ENCODE measurements at regions not wholly inside any gene's neighbourhood (a gene's known extent, or its start where the extent isn't known, plus 50 kb on each side); places are given as distances from the start of the nearest gene placed in this dataset.

DNA sequence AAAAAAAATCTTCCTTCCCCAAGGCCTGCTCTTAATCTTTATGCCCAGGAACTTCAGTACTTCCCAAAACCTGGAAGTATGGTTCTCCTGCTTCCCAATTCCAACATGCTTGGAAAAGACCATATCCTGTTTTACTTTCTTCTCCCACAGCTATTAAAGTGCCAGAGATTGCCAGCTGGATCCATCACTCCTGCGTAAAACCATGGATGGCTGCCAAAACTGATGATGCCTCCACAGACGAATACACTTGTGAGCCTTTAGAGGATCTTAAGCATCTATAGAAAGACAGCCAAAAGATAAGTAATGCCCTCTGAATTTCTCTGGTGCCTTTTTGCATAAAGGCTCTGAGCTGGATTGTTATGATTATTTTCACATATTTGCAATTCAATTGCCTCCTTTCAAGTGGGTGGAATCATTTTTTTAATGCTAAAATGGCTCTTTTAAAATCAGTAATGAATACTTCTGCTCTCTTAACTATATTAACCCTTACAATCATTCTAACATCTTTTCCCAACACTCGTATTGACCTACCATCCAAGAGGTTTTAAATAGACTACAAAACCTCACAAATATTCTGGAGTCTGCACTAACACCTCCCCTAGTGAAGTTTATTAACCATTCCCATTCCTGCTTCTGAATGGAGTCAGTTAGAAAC lies 1807.8 kb downstream of the BRINP3 start:
- Histone ChIP-seq H3K36me3 (no peaks in the 10 kb centered on the region), H3K9me3 (no peaks in the 10 kb centered on the region), H3K4me1 (no peaks in the 10 kb centered on the region), H3K27me3 (no peaks in the 10 kb centered on the region), H3K4me3 (no peak overlapping the region), H3K27ac (no peak overlapping the region)
- 42% methylated on average over 3 of the region's 3 CpGs for WGBS (ENCODE audit: insufficient coverage, low coverage, low lambda C conversion rate, missing lambda C conversion rate)
- intact Hi-C loops (cut with DNase I): no loop called here
- no peak for DNase-seq
- TF ChIP-seq, protein P1, sequence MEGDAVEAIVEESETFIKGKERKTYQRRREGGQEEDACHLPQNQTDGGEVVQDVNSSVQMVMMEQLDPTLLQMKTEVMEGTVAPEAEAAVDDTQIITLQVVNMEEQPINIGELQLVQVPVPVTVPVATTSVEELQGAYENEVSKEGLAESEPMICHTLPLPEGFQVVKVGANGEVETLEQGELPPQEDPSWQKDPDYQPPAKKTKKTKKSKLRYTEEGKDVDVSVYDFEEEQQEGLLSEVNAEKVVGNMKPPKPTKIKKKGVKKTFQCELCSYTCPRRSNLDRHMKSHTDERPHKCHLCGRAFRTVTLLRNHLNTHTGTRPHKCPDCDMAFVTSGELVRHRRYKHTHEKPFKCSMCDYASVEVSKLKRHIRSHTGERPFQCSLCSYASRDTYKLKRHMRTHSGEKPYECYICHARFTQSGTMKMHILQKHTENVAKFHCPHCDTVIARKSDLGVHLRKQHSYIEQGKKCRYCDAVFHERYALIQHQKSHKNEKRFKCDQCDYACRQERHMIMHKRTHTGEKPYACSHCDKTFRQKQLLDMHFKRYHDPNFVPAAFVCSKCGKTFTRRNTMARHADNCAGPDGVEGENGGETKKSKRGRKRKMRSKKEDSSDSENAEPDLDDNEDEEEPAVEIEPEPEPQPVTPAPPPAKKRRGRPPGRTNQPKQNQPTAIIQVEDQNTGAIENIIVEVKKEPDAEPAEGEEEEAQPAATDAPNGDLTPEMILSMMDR (IDR thresholded peaks at IDR 0.05): no peak
- no peak for TF ChIP-seq POLR2A (IDR thresholded peaks at IDR 0.05)
- no peak for ATAC-seq

DNA sequence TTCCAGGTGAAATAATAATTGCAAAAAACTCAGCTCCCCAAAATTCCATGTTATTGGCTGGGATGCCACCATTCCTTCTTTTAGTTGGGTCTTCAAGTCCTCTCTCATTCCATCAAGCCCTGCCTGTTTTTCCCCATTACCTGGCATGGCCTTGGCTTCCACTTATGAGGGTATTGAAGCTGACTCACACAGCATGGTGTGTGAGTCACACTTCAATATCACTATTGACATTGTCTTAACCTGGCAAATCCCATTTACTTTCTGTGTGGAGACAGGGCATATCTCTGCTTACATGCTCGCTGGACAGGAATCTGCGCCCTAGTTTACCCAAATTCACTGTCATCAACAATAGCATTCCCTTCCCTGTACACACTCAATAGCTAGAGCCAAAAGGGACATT lies 1806.8 kb downstream of the BRINP3 start:
- Histone ChIP-seq H3K27ac (no peak overlapping the region), H3K27me3 (no peaks in the 10 kb centered on the region), H3K4me3 (no peak overlapping the region), H3K36me3 (no peaks in the 10 kb centered on the region), H3K9me3 (no peaks in the 10 kb centered on the region), H3K4me1 (no peaks in the 10 kb centered on the region)
- TF ChIP-seq, protein P1 (IDR thresholded peaks at IDR 0.05): no peak
- no peak for TF ChIP-seq POLR2A (IDR thresholded peaks at IDR 0.05)
- ATAC-seq (peak in 1 of 4 donors; percentile 33), DNase-seq (no peak)
- 70% methylated on average over 2 of the region's 2 CpGs for WGBS (ENCODE audit: insufficient coverage, low coverage, low lambda C conversion rate, missing lambda C conversion rate)
- intact Hi-C loops (cut with DNase I): no loop called here

DNA sequence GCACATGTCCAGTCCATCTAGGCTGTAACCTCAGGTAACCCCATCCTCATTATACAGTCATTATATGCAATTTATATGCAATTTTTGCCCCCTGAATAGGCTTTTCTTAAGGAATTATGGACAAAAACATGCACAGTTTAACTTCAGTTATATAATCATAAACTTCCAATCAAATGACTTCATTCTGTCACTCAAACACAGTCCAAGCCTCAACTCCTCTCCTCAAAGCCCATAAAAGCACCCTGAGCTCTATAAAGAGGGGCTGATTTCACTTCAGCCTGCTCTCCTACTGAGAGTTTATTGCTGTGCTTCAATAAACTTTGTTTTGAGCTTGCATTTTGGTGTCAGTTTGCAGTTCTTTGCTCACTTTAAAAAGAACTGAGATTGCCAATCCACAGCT lies 1805.5 kb downstream of the BRINP3 start:
- Histone ChIP-seq H3K9me3 (no peaks in the 10 kb centered on the region), H3K36me3 (no peaks in the 10 kb centered on the region), H3K27ac (no peak overlapping the region), H3K27me3 (no peaks in the 10 kb centered on the region), H3K4me3 (no peak overlapping the region), H3K4me1 (no peaks in the 10 kb centered on the region)
- DNase-seq (no peak), ATAC-seq (no peak)
- intact Hi-C loops (cut with DNase I): no loop called here
- TF ChIP-seq, protein P1 (IDR thresholded peaks at IDR 0.05): no peak
- TF ChIP-seq POLR2A (IDR thresholded peaks at IDR 0.05): no peak

DNA sequence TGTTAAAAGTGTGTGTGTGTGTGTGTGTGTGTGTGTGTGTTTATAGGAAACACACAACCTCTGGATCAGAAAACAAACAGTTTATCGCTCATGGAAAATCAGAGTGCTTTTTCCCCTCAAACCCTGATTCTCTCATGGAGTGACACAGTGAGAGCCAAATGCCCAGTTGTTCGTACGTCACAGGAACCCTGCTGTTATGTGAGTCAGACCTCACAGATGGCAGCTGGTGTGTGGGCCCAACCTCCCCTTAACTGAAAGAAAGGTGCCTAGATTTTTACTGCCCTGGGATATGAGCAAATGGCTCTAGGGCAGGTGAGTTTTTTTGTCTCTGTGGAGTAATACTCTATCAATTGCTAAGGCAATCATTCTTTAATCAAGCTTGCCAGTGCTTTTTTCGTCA lies 1788.1 kb downstream of the BRINP3 start:
- Histone ChIP-seq H3K27ac (no peak overlapping the region), H3K27me3 (no peaks in the 10 kb centered on the region), H3K36me3 (no peaks in the 10 kb centered on the region), H3K9me3 (no peaks in the 10 kb centered on the region), H3K4me3 (no peak overlapping the region), H3K4me1 (no peaks in the 10 kb centered on the region)
- DNase-seq: no peak
- TF ChIP-seq POLR2A (IDR thresholded peaks at IDR 0.05): no peak
- TF ChIP-seq, protein P1 (IDR thresholded peaks at IDR 0.05): no peak
- 53% methylated on average over 4 of the region's 4 CpGs for WGBS (ENCODE audit: insufficient coverage, low coverage, low lambda C conversion rate, missing lambda C conversion rate)
- ATAC-seq: no peak
- intact Hi-C loops (cut with DNase I): no loop called here

DNA sequence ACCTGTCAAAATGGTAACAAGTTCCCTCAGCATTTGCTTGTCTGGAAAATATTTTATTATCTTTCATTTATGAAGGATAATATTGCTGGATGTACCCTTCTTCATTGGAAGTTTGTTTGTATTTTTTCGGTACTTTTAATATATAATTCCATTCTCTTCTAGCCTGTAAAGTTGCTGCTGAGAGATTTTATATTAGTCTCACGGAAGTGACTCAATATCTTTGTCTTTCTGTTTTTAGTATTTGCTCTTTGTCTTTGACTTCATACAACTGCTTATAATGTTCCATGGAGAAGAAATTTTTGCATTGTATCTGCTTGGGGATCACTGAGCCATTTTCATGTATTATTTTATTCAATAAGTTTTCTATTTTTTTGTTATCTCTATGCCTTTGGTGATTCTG lies 1777.5 kb downstream of the BRINP3 start:
- H3K27me3 ChIP-seq: no peaks in the 10 kb centered on the region
- no peaks in the 10 kb centered on the region for H3K4me1 ChIP-seq
- no peak overlapping the region for H3K27ac ChIP-seq
- H3K36me3 ChIP-seq: no peaks in the 10 kb centered on the region
- intact Hi-C loops (cut with DNase I): no loop called here
- TF ChIP-seq POLR2A (IDR thresholded peaks at IDR 0.05): no peak
- TF ChIP-seq, protein P1 (IDR thresholded peaks at IDR 0.05): no peak
- H3K9me3 ChIP-seq: no peaks in the 10 kb centered on the region
- no peak for ATAC-seq
- WGBS (ENCODE audit: insufficient coverage, low coverage, low lambda C conversion rate, missing lambda C conversion rate): 57% methylated on average over 2 of the region's 2 CpGs
- no peak overlapping the region for H3K4me3 ChIP-seq
- no peak for DNase-seq

All from right lobe of liver (tissue), 6 donors.